Calu3 (cell line): ENCODE measurements at regions not wholly inside any gene's neighbourhood (a gene's known extent, or its start where the extent isn't known, plus 50 kb on each side); places are given as distances from the start of the nearest gene placed in this dataset.

ENCODE experiments used
- BruUV-seq: library from RNA; stranded (reverse); fragments of 400-500 nt; replicated peaks from 2 replicates; lab custom pipeline; 2021; lab: Mats Ljungman, UMichigan
- CTCF ChIA-PET: fragments of 300-600 bp; sonication (Branson Sonifier 250); formaldehyde crosslinking; loops from one replicate; lab custom pipeline; 2022; ENCODE audit warnings: antibody characterized with exemption; lab: Charles Lee
- DNase-seq: peaks from one replicate; pipeline ENCODE4 v3.0.0; 2022
- H3K27ac Mint-ChIP-seq: one replicate; pipeline ENCODE4 v1.8.0; 2022; ENCODE audit warnings: mixed read lengths; ENCODE audit not compliant: unreplicated experiment
- H3K27me3 Mint-ChIP-seq: one replicate; pipeline ENCODE4 v1.8.0; 2022; ENCODE audit warnings: mixed read lengths; ENCODE audit not compliant: unreplicated experiment
- H3K36me3 Mint-ChIP-seq: one replicate; pipeline ENCODE4 v1.8.0; 2022; ENCODE audit warnings: mild to moderate bottlenecking, moderate library complexity, mixed read lengths; ENCODE audit not compliant: insufficient read depth, unreplicated experiment
- H3K4me1 Mint-ChIP-seq: one replicate; pipeline ENCODE4 v1.8.0; 2022; ENCODE audit warnings: mild to moderate bottlenecking, low read depth, mixed read lengths; ENCODE audit not compliant: unreplicated experiment
- H3K4me3 Mint-ChIP-seq: one replicate; pipeline ENCODE4 v1.8.0; 2022; ENCODE audit warnings: mild to moderate bottlenecking, low read depth, moderate library complexity, mixed read lengths; ENCODE audit not compliant: unreplicated experiment
- H3K9me3 Mint-ChIP-seq: one replicate; pipeline ENCODE4 v1.8.0; 2022; ENCODE audit warnings: low read depth, mixed read lengths; ENCODE audit not compliant: unreplicated experiment
- CTCF ChIP-seq: fragments of 200-600 bp; IDR thresholded peaks from one replicate; pipeline ENCODE4 v1.8.0; 2022; ENCODE audit warnings: antibody characterized with exemption; ENCODE audit not compliant: unreplicated experiment
- intact Hi-C: fragments of 100-400 bp; cut with micrococcal nuclease; formaldehyde crosslinking; loops from one replicate; pipeline ENCODE4 v1.10.0; 2022; ENCODE audit not compliant: unreplicated experiment

- CTCF ChIA-PET, result no interaction called here
- Mint-ChIP-seq H3K4me1 (no peaks in the 10 kb centered on the region), H3K36me3 (no peaks in the 10 kb centered on the region), H3K27ac (no peak overlapping the region), H3K4me3 (no peak overlapping the region), H3K27me3 (peaks cover 29% of the 10 kb centered on the region), H3K9me3 (no peaks in the 10 kb centered on the region)
- BruUV-seq, result no TSS peak
- no peak for DNase-seq
- no peak for TF ChIP-seq CTCF
- intact Hi-C loops, result no loop called here
Observed at GRCh38 chr2:18161681-18162080, 283.2 kb downstream of the KCNS3 start.

GRCh38 chr2:18159896-18160295 is 281.4 kb downstream of the KCNS3 start:
- no peak for TF ChIP-seq CTCF
- Mint-ChIP-seq H3K27ac (no peak overlapping the region), H3K36me3 (no peaks in the 10 kb centered on the region), H3K27me3 (peaks cover 22% of the 10 kb centered on the region), H3K4me1 (no peaks in the 10 kb centered on the region), H3K4me3 (no peak overlapping the region), H3K9me3 (no peaks in the 10 kb centered on the region)
- CTCF ChIA-PET, result no interaction called here
- no TSS peak for BruUV-seq
- intact Hi-C loops, result no loop called here
- no peak for DNase-seq

GRCh38 chr2:18156421-18156820 is 278.0 kb downstream of the KCNS3 start:
- peaks cover 35% of the 10 kb centered on the region for H3K27me3 Mint-ChIP-seq
- no peaks in the 10 kb centered on the region for H3K4me1 Mint-ChIP-seq
- BruUV-seq, result no TSS peak
- TF ChIP-seq CTCF, result no peak
- no peaks in the 10 kb centered on the region for H3K36me3 Mint-ChIP-seq
- no peak for DNase-seq
- CTCF ChIA-PET, result no interaction called here
- no peak overlapping the region for H3K4me3 Mint-ChIP-seq
- no peaks in the 10 kb centered on the region for H3K9me3 Mint-ChIP-seq
- intact Hi-C loops, result no loop called here
- H3K27ac Mint-ChIP-seq, result no peak overlapping the region

- no peak for TF ChIP-seq CTCF
- CTCF ChIA-PET, result no interaction called here
- Mint-ChIP-seq H3K4me1 (no peaks in the 10 kb centered on the region), H3K36me3 (no peaks in the 10 kb centered on the region), H3K27ac (no peak overlapping the region), H3K27me3 (peaks cover 35% of the 10 kb centered on the region), H3K9me3 (no peaks in the 10 kb centered on the region), H3K4me3 (no peak overlapping the region)
- BruUV-seq, result no TSS peak
- DNase-seq, result no peak
- intact Hi-C loops, result no loop called here
Observed at GRCh38 chr2:18156002-18156401, 277.5 kb downstream of the KCNS3 start.
